Body of pancreas (tissue), 4 donors: ENCODE measurements at regions not wholly inside any gene's neighbourhood (a gene's known extent, or its start where the extent isn't known, plus 50 kb on each side); places are given as distances from the start of the nearest gene placed in this dataset.

Experiments
- ATAC-seq: fragments of 150-250 bp; one replicate; pipeline ENCODE4 v1.9.1; 2016
- DNase-seq, 4 donors: peaks; one replicate each; pipeline ENCODE4 v3.0.0-alpha.2; 2019
- H3K27ac ChIP-seq, 4 donors: fragments of 200-600 bp; sonication (generic); 1 replicate in 3 of 4; 2 replicates in 1 of 4; pipeline versions ENCODE4 v1.5.1 to v1.6.1; 2016 to 2019; ENCODE audit warnings: mild to moderate bottlenecking in 1 of 4, mixed read lengths in 1 of 4, moderate library complexity in 1 of 4
- H3K27me3 ChIP-seq, 2 donors: fragments of 200-600 bp; sonication (generic); one replicate each; pipeline ENCODE4 v1.6.0; 2016; ENCODE audit warnings: mild to moderate bottlenecking in 1 of 2
- H3K36me3 ChIP-seq, 2 donors: fragments of 200-600 bp; sonication (generic); replicated peaks in 1 of 2; 2 replicates each; pipeline ENCODE4 v1.5.1; 2016; ENCODE audit warnings: low read depth in 2 of 2; ENCODE audit not compliant: insufficient read depth in 1 of 2
- H3K4me1 ChIP-seq: fragments of 200-600 bp; sonication (generic); one replicate; pipeline ENCODE4 v1.6.0; 2016
- H3K4me3 ChIP-seq, 2 donors: fragments of 200-600 bp; sonication (generic); 1 replicate in 1 of 2; 2 replicates in 1 of 2; pipeline ENCODE4 v1.5.1; 2016 to 2019
- H3K9me3 ChIP-seq, 3 donors: fragments of 200-600 bp; sonication (generic); 1 replicate in 2 of 3; 2 replicates in 1 of 3; pipeline ENCODE4 v1.5.1; 2016
- CTCF ChIP-seq, 7 experiments: fragments of 450-650 bp in 4 of 7; fragments of 200-600 bp in 3 of 7; sonication (generic) in 3 of 7; IDR thresholded peaks; one replicate each; pipeline ENCODE4 v1.5.1; 2016 to 2019; ENCODE audit warnings: antibody characterized with exemption in 7 of 7
- POLR2A ChIP-seq, 3 donors: fragments of 450-650 bp; IDR thresholded peaks; one replicate each; pipeline ENCODE4 v1.6.1; 2016; ENCODE audit warnings: antibody characterized with exemption in 3 of 3, mild to moderate bottlenecking in 2 of 3
- WGBS, 2 donors: methylation state at CpG; one replicate each; pipeline ENCODE4 v1.1.5; 2017; 5-methylcytosine and 5-hydroxymethylcytosine counted together
- intact Hi-C: fragments of 100-400 bp; cut with DNase I; formaldehyde crosslinking; loops from one replicate; pipeline ENCODE4 v1.15.1; 2023

- no peaks in the 10 kb centered on the region for H3K36me3 ChIP-seq
- no peak overlapping the region for H3K4me3 ChIP-seq
- intact Hi-C loops: no loop called here
- ATAC-seq: no peak
- TF ChIP-seq POLR2A (IDR thresholded peaks at IDR 0.05): no peak
- TF ChIP-seq CTCF (IDR thresholded peaks at IDR 0.05): no peak
- H3K27ac ChIP-seq: no peak overlapping the region
- no peak for DNase-seq
- H3K4me1 ChIP-seq: no peaks in the 10 kb centered on the region
- no peaks in the 10 kb centered on the region for H3K27me3 ChIP-seq
- no peaks in the 10 kb centered on the region for H3K9me3 ChIP-seq
- WGBS, 2 donors: 78 to 80% methylated on average over 6 of the region's 6 CpGs
Observed at GRCh38 chr1:191016765-191017164, 539.1 kb upstream of the BRINP3 start.

DNA sequence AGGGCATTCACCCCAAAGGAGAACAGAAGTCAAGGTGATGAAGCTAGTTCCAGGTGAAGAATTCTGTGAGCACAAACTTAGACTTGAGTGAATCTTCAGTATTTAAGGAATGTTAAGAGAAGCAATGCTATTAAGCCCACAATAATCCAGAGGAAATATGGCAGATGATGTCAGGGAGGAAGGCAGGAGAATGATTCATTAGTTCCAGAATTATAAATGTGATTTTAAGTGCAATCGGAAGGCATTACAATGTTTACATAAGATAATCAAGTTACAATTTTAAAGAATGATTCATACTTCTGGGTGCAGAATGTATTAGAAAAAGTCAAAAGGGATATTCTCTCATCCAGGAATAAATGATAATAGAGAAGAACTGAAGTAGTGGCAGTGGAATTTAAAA, 545.2 kb upstream of the BRINP3 start:
- ATAC-seq (no peak), DNase-seq (no peak)
- Histone ChIP-seq H3K27ac (no peak overlapping the region), H3K9me3 (no peaks in the 10 kb centered on the region), H3K36me3 (no peaks in the 10 kb centered on the region), H3K4me3 (no peak overlapping the region), H3K27me3 (no peaks in the 10 kb centered on the region), H3K4me1 (no peaks in the 10 kb centered on the region)
- 27 to 42% methylated on average over 1 of the region's 1 CpG for WGBS, 2 donors
- intact Hi-C loops: no loop called here
- TF ChIP-seq POLR2A (IDR thresholded peaks at IDR 0.05) (no peak), CTCF (IDR thresholded peaks at IDR 0.05) (no peak)

DNA sequence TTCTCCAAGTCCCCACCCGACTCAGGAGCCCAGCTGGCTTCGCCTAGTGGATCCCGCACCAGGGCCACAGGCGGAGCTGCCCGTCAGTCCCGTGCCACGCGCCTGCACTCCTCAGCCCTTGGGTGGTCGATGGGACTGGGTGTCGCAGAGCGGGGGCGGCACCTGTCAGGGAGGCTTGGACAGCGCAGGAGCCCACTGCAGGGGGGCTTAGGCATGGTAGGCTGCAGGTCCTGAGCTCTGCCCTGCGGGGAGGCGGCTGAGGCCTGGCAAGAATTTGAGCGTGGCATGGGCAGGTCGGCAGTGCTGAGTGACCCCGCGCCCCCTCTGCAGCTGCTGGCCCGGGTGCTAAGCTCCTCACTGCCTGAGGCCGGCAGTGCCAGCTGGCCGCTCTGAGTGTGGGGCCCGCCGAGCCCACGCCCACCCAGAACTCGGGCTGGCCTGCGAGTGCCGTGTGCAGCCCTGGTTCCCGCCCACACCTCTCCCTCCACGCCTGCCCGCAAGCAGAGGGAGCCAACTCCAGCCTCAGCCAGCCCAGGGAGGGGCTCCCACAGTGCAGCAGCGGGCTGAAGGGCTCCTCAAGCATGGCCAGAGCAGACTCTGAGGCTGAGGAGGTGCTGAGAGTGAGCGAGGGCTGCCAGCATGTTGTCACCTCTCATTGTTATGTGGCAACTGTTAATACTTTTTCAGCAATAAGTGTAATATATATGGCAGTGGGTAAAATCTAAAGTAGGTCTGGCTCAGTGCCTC, 548.4 kb upstream of the BRINP3 start:
- Histone ChIP-seq H3K4me1 (no peaks in the 10 kb centered on the region), H3K27me3 (no peaks in the 10 kb centered on the region), H3K9me3 (no peaks in the 10 kb centered on the region), H3K4me3 (no peak overlapping the region), H3K27ac (no peak overlapping the region), H3K36me3 (no peaks in the 10 kb centered on the region)
- ATAC-seq: no peak
- intact Hi-C loops: no loop called here
- TF ChIP-seq POLR2A (IDR thresholded peaks at IDR 0.05): no peak
- no peak for DNase-seq
- WGBS, 2 donors: 89 to 93% methylated on average over 18 to 30 of the region's 33 CpGs

DNA sequence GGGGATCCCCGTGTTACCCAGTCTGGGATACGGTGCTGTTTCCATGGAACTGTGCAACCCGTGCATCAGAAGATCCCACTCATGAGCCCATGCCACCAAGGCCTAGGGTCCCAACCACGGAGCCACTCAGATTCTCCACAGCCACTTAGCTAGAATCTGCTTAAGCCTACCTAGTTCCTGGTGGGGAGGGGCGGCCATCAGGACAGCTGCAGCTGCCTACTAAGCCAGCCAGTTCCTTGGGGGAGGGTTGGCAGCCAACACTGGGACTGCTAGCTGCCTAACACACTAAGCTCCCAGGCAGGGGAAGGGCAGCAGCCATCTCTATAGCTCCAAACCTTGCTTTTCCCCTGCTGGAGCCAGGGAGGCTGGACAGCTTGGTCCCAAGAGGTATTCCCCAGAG, 549.2 kb upstream of the BRINP3 start:
- TF ChIP-seq POLR2A (IDR thresholded peaks at IDR 0.05) (no peak), CTCF (IDR thresholded peaks at IDR 0.05) (no peak)
- Histone ChIP-seq H3K9me3 (no peaks in the 10 kb centered on the region), H3K4me1 (no peaks in the 10 kb centered on the region), H3K27ac (no peak overlapping the region), H3K27me3 (no peaks in the 10 kb centered on the region), H3K4me3 (no peak overlapping the region), H3K36me3 (no peaks in the 10 kb centered on the region)
- no peak for DNase-seq
- WGBS, 2 donors: 68 to 75% methylated on average over 3 to 5 of the region's 5 CpGs
- intact Hi-C loops: no loop called here
- ATAC-seq: no peak

DNA sequence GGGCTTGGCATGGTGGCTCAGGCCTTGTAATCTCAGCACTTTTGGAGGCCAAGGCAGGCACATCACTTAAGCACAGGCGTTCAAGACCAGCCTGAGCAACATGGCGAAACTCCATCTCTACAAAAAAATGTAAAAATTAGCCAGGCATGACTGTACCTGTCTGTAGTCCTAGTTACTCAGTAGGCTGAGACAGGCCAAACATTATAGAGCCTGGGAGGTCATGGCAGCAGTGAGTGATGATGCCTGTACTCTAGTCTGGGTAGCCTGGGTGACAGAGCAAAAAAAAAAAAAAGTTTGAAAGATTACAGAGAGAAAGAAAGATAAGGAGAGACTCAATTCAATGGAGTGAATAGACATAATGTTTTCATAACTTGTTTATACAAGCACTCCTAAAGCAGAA, 556.5 kb upstream of the BRINP3 start:
- Histone ChIP-seq H3K27ac (no peak overlapping the region), H3K27me3 (no peaks in the 10 kb centered on the region), H3K4me3 (no peak overlapping the region), H3K4me1 (no peaks in the 10 kb centered on the region), H3K36me3 (no peaks in the 10 kb centered on the region), H3K9me3 (no peaks in the 10 kb centered on the region)
- DNase-seq (no peak), ATAC-seq (no peak)
- TF ChIP-seq POLR2A (IDR thresholded peaks at IDR 0.05) (no peak), CTCF (IDR thresholded peaks at IDR 0.05) (no peak)
- 61 to 81% methylated on average over 2 of the region's 2 CpGs for WGBS, 2 donors
- intact Hi-C loops: no loop called here
